Liver (tissue), 3 donors: ENCODE measurements at regions not wholly inside any gene's neighbourhood (a gene's known extent, or its start where the extent isn't known, plus 50 kb on each side); places are given as distances from the start of the nearest gene placed in this dataset.

Experiments
- EGR1 ChIP-seq, 2 donors: IDR thresholded peaks; 2 replicates each; pipeline ENCODE4 v1.6.1; 2016 to 2018; ENCODE audit warnings: antibody characterized with exemption in 2 of 2, low read depth in 2 of 2
- FOXA1 ChIP-seq: IDR thresholded peaks from 2 replicates; pipeline ENCODE4 v1.6.1; 2016; ENCODE audit warnings: antibody characterized with exemption
- FOXA2 ChIP-seq: IDR thresholded peaks from 2 replicates; pipeline ENCODE4 v1.6.1; 2016; ENCODE audit warnings: antibody characterized with exemption
- GABPA ChIP-seq, 2 donors: IDR thresholded peaks in 1 of 2; conservative IDR thresholded peaks in 1 of 2; 2 replicates each; pipeline ENCODE4 v1.6.1; 2016; ENCODE audit warnings: antibody characterized with exemption in 2 of 2, mild to moderate bottlenecking in 1 of 2, moderate library complexity in 1 of 2
- HNF4G ChIP-seq: IDR thresholded peaks from 2 replicates; pipeline ENCODE4 v1.6.1; 2016; ENCODE audit warnings: antibody characterized with exemption
- JUND ChIP-seq, 2 donors: IDR thresholded peaks; 2 replicates each; pipeline ENCODE4 v1.6.1; 2016; ENCODE audit warnings: antibody characterized with exemption in 2 of 2
- RAD21 ChIP-seq, 2 donors: IDR thresholded peaks; 2 replicates each; pipeline ENCODE4 v1.6.1; 2016; ENCODE audit warnings: antibody characterized with exemption in 2 of 2, mild to moderate bottlenecking in 2 of 2
- SP1 ChIP-seq: IDR thresholded peaks from 2 replicates; pipeline ENCODE4 v1.6.1; 2018; ENCODE audit warnings: antibody characterized with exemption, mild to moderate bottlenecking
- TAF1 ChIP-seq: conservative IDR thresholded peaks from 2 replicates; pipeline ENCODE4 v1.6.1; 2016; ENCODE audit warnings: antibody characterized with exemption, mild to moderate bottlenecking
- YY1 ChIP-seq: IDR thresholded peaks from 2 replicates; pipeline ENCODE4 v1.6.1; 2016; ENCODE audit warnings: antibody characterized with exemption, mild to moderate bottlenecking
- TF ChIP-seq, protein P1 (sequence below): IDR thresholded peaks from 2 replicates; pipeline ENCODE4 v1.6.1; 2016; ENCODE audit warnings: antibody characterized with exemption, mild to moderate bottlenecking
- TF ChIP-seq, protein P2 (sequence below): fragments of 150-350 bp; IDR thresholded peaks from 2 replicates; pipeline ENCODE4 v1.5.1; 2017; ENCODE audit warnings: improper control_type of control experiment, low read depth, low read length; ENCODE audit not compliant: missing input control
- TF ChIP-seq, protein P3 (sequence below): IDR thresholded peaks from 2 replicates; pipeline ENCODE4 v1.6.1; 2016; ENCODE audit warnings: antibody characterized with exemption
- TF ChIP-seq, protein P4 (sequence below): IDR thresholded peaks from 2 replicates; pipeline ENCODE4 v1.6.1; 2016; ENCODE audit warnings: antibody characterized with exemption
- donor health status: healthy.
- donor health status: healthy.

DNA sequence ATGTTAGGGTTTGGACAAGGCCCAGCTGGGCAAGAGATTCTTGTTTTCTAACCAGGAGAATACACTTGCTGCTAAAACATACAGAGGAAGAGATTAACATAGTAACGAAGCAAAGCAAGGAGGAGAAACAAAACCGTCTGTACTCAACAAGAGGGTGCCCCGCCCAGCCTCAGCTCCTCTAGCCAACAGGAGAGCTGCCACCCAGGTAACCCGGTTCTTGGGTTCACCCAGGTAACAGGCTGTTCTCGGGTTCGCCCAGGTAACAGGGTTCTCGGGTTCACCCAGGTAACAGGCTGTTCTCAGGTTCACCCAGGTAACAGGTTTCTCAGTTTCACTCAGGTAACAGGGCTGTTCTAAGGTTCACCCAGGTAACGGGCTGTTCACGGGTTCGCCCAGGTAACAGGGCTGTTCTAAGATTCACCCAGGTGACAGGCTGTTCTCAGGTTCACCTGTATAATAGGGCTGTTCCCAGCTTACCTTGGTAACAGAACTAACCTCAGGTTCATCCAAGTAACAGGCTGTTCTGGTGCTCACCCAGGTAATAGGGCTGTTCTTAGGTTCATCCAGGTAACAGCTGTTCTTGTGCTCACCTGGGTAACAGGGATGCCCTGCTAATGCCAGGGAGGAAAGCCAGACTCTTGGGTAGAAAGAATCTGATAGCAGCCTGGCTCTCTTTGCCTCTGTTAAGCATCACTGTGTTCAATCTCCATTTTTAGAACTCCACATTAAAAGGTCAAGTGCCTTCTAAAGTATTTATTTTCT lies 271.6 kb downstream of the SYK start:
- TF ChIP-seq, protein P1, sequence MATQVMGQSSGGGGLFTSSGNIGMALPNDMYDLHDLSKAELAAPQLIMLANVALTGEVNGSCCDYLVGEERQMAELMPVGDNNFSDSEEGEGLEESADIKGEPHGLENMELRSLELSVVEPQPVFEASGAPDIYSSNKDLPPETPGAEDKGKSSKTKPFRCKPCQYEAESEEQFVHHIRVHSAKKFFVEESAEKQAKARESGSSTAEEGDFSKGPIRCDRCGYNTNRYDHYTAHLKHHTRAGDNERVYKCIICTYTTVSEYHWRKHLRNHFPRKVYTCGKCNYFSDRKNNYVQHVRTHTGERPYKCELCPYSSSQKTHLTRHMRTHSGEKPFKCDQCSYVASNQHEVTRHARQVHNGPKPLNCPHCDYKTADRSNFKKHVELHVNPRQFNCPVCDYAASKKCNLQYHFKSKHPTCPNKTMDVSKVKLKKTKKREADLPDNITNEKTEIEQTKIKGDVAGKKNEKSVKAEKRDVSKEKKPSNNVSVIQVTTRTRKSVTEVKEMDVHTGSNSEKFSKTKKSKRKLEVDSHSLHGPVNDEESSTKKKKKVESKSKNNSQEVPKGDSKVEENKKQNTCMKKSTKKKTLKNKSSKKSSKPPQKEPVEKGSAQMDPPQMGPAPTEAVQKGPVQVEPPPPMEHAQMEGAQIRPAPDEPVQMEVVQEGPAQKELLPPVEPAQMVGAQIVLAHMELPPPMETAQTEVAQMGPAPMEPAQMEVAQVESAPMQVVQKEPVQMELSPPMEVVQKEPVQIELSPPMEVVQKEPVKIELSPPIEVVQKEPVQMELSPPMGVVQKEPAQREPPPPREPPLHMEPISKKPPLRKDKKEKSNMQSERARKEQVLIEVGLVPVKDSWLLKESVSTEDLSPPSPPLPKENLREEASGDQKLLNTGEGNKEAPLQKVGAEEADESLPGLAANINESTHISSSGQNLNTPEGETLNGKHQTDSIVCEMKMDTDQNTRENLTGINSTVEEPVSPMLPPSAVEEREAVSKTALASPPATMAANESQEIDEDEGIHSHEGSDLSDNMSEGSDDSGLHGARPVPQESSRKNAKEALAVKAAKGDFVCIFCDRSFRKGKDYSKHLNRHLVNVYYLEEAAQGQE: no peak
- no peak for TF ChIP-seq FOXA2
- TF ChIP-seq, protein P2, sequence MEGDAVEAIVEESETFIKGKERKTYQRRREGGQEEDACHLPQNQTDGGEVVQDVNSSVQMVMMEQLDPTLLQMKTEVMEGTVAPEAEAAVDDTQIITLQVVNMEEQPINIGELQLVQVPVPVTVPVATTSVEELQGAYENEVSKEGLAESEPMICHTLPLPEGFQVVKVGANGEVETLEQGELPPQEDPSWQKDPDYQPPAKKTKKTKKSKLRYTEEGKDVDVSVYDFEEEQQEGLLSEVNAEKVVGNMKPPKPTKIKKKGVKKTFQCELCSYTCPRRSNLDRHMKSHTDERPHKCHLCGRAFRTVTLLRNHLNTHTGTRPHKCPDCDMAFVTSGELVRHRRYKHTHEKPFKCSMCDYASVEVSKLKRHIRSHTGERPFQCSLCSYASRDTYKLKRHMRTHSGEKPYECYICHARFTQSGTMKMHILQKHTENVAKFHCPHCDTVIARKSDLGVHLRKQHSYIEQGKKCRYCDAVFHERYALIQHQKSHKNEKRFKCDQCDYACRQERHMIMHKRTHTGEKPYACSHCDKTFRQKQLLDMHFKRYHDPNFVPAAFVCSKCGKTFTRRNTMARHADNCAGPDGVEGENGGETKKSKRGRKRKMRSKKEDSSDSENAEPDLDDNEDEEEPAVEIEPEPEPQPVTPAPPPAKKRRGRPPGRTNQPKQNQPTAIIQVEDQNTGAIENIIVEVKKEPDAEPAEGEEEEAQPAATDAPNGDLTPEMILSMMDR: no peak
- TF ChIP-seq FOXA1: no peak
- no peak for TF ChIP-seq TAF1
- TF ChIP-seq SP1: no peak
- TF ChIP-seq JUND (IDR thresholded peaks at IDR 0.05): no peak
- no peak for TF ChIP-seq YY1
- no peak for TF ChIP-seq GABPA (IDR thresholded peaks at IDR 0.05 in 1 of 2, conservative IDR thresholded peaks at IDR 0.05 in 1 of 2)
- TF ChIP-seq, protein P3, sequence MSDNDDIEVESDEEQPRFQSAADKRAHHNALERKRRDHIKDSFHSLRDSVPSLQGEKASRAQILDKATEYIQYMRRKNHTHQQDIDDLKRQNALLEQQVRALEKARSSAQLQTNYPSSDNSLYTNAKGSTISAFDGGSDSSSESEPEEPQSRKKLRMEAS: no peak
- no peak for TF ChIP-seq EGR1 (IDR thresholded peaks at IDR 0.05; ENCODE audit: low read depth in 2 of 2)
- TF ChIP-seq, protein P4, sequence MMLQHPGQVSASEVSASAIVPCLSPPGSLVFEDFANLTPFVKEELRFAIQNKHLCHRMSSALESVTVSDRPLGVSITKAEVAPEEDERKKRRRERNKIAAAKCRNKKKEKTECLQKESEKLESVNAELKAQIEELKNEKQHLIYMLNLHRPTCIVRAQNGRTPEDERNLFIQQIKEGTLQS: no peak
- TF ChIP-seq RAD21 (IDR thresholded peaks at IDR 0.05): no peak
- TF ChIP-seq HNF4G: no peak
